AG08395 (cell line): ENCODE measurements at regions not wholly inside any gene's neighbourhood (a gene's known extent, or its start where the extent isn't known, plus 50 kb on each side); places are given as distances from the start of the nearest gene placed in this dataset.
"Not testable (repeated sequence)": the region's sequence is repeated elsewhere in the genome, so short reads cannot be mapped to it uniquely, and the experiment has no call there.

Experiments used
- DNase-seq: peaks from one replicate; pipeline ENCODE4 v3.0.0; 2012; ENCODE audit warnings: mixed read lengths, low spot score

- DNase-seq: no peak
These were observed 1390.5 kb upstream of the ADGRL2 start for GRCh38 chr1:80410233-80410632.

- no peak for DNase-seq
These were observed 1397.0 kb upstream of the ADGRL4 start for GRCh38 chr1:80403471-80403893.

- DNase-seq: no peak
These were observed 1396.1 kb upstream of the ADGRL4 start for GRCh38 chr1:80402625-80403024.

GRCh38 chr1:80401757-80402156 is 1395.2 kb upstream of the ADGRL4 start:
- DNase-seq: no peak

GRCh38 chr1:80392529-80392928 is 1386.0 kb upstream of the ADGRL4 start:
- DNase-seq: no peak

DNA sequence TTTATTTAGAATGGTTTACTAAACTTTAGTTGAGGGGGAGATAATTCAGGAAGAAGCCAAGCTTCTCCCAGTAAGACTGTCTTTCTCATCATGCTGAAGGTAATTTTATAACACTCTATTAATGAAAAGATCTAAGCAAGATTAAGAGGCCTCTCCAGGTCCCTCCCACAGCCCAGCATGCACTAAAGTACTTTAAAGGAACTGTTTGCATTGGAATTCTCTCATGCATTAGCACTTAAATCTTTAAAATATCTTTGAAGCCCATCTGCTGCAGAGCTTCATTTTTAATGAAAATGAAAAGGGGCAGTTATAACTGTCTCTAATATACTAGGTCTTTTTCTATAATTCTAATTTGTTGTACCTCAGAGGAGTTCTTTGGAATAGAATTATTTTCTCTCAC is 1379.1 kb upstream of the ADGRL4 start:
- DNase-seq: no peak

GRCh38 chr1:80384959-80385358 is 1378.4 kb upstream of the ADGRL4 start:
- DNase-seq: no peak

- no peak for DNase-seq
These were observed 1377.7 kb upstream of the ADGRL4 start for GRCh38 chr1:80384083-80384830.

DNA sequence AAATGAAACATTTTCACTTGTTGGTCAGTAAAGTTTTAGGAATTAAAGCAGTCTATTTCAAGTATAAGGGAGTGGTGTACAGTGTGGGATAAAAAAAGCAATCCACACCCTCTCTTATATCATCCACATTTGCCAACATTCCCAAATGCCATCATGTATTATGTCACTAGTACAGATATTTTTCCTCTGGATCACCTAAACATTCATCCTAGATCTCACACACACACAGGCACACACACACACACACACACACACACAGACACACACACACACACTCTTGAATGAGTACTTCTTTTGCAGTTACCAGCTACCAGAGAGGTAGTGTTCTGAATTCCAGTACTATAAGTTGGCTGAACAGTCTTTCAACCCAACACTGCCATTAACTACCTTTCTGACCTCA is 1369.1 kb upstream of the ADGRL4 start:
- DNase-seq: peak; percentile 80

DNA sequence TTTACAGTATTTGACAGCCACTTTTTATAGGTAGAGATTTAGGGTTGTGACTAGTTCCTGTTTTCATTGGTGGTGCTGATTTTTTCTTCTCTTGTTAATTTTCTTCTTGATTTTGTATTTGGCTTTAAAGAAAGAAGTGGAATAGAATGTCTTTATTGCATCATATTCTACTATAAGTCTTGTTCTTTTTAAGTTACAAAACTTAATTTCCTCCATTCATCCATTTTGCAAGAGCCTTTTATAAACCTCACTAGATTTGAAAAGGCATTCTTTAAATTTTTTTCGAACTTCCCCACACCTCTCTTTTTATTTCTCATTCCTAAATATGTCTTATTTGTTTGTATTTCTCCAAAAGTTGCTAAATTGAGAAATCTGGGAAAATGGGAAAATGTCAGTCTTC is 1368.6 kb upstream of the ADGRL4 start:
- DNase-seq: no peak

DNA sequence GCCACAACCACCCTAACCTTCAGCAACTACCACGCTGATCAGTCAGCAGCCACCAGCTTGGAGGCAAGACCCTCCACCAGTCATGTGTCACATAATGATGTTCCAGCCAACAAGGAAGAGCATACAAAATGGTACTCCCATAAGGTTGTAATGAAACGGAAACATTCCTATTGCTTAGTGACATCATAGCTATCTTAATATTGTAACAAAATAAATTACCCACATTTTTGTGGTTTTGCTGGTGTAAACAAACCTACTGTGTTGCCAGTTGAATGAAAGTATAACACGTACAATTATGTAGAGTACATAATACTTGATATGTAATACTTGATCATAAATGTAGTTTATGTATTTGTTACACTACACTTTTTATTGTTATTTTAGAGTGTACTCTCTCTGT is 1363.2 kb upstream of the ADGRL4 start:
- no peak for DNase-seq

- DNase-seq: no peak
These were observed 1360.5 kb upstream of the ADGRL4 start for GRCh38 chr1:80367058-80367457.

- no peak for DNase-seq
These were observed 1359.0 kb upstream of the ADGRL4 start for GRCh38 chr1:80365359-80366021.

GRCh38 chr1:80363689-80364475 is 1357.4 kb upstream of the ADGRL4 start:
- peak; percentile 6 for DNase-seq

- DNase-seq: no peak
These were observed 1353.1 kb upstream of the ADGRL4 start for GRCh38 chr1:80359666-80360065.

GRCh38 chr1:80349218-80349617 is 1342.7 kb upstream of the ADGRL4 start:
- DNase-seq: no peak

- no peak for DNase-seq
These were observed 1334.5 kb upstream of the ADGRL4 start for GRCh38 chr1:80341021-80341420.

GRCh38 chr1:80318108-80318507 is 1311.6 kb upstream of the ADGRL4 start:
- no peak for DNase-seq

GRCh38 chr1:80310703-80311245 is 1304.2 kb upstream of the ADGRL4 start:
- no peak for DNase-seq

DNA sequence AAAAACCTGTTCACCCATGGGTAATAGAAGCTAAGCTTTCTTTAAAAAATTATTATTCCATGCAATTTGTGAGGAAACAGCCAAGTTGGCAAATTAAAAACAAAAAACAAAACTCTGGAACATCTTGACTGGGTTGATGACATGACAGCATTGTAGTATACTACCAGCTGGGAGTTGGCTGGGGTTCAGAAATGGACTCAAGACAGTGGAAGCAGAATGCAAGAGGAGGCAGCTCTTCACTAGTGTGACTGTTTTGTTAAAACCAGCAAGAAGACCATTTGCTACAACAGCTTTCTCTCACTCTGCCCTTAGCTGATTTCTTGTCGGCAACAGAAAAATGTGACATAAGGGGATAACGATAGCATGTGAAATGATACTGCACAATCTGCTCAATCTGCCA is 1298.9 kb upstream of the ADGRL4 start:
- DNase-seq: no peak

- no peak for DNase-seq
These were observed 1287.3 kb upstream of the ADGRL4 start for GRCh38 chr1:80293818-80294217.

- not testable (repeated sequence) for DNase-seq
These were observed 1282.2 kb upstream of the ADGRL4 start for GRCh38 chr1:80288750-80289149.

DNA sequence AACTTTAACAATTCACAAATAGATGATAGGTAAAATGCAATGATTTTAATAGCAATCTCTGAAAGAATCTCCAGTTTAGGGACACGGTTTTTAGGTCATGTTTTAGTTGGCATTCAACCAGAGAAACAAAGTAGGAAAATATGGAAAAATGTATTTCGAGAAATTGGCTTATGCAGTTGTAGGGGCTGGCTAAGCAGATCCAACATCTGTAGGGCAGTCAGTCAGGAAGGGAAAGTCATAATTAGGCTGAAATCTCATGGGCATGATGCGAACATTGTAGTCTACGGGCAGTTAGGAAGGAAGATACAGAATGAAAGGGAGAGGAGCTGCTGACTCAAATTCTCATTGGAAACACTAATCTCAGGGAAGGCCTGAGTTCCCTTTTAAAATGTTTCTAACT is 1276.0 kb upstream of the ADGRL4 start:
- DNase-seq: no peak
